Ishikawa (cell line): ENCODE measurements at regions not wholly inside any gene's neighbourhood (a gene's known extent, or its start where the extent isn't known, plus 50 kb on each side); places are given as distances from the start of the nearest gene placed in this dataset.

ENCODE experiments used
- CEBPB ChIP-seq: IDR thresholded peaks from 2 replicates; pipeline ENCODE4 v1.6.1; 2012
- EGR1 ChIP-seq: IDR thresholded peaks from 2 replicates; pipeline ENCODE4 v1.6.1; 2012
- EP300 ChIP-seq: IDR thresholded peaks from 2 replicates; pipeline ENCODE4 v1.6.1; 2012; ENCODE audit warnings: borderline replicate concordance
- NFIC ChIP-seq: IDR thresholded peaks from 2 replicates; pipeline ENCODE4 v1.6.1; 2012
- TCF12 ChIP-seq: IDR thresholded peaks from 2 replicates; pipeline ENCODE4 v1.6.1; 2012; ENCODE audit warnings: low read depth
- YY1 ChIP-seq: IDR thresholded peaks from 2 replicates; pipeline ENCODE4 v1.6.1; 2012; ENCODE audit warnings: low read depth
- TF ChIP-seq, protein P1 (sequence below): IDR thresholded peaks from 2 replicates; pipeline ENCODE4 v1.6.1; 2012

DNA sequence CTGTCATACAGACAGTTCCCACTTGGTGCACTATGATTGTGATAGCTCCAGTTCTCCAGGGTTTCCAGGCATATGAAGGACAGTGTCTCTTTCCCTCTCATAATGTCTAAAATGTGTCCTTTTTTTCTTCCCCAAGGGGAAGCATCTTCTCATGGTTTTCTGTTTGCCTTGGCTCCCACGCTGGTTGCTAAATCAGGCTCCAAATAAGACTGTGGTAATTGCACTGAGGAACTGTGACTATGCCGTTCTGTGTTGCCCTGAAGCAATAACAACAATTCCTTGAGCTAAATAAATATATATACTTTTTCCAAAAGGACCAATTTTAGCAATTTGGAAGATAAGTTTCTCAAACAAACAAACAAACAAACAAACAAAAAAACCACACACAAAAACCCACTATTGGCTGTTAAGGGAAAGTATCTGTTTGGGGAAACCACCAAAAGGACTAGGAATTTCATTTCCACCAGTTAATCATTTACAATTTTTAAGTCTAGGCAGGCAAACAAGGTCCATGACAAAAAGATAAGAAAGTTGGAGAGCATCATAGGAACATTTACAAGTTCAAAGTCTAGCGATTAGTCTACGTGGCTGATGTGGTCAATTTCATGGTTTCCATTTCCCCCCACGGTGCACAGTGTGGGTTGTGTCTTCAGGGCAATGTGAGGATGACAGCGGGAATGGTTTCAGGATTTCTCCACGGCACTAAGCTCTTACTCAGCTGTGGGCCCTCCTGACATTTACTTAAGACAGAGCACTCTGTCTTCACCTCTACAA is 62.4 kb downstream of the THNSL1 start:
- TF ChIP-seq, protein P1, sequence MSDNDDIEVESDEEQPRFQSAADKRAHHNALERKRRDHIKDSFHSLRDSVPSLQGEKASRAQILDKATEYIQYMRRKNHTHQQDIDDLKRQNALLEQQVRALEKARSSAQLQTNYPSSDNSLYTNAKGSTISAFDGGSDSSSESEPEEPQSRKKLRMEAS: no peak
- TF ChIP-seq TCF12: no peak
- TF ChIP-seq EP300: no peak
- no peak for TF ChIP-seq YY1
- TF ChIP-seq CEBPB: no peak
- TF ChIP-seq EGR1: no peak
- no peak for TF ChIP-seq NFIC
